ENCODE measurements at regions not wholly inside any gene's neighbourhood (a gene's known extent, or its start where the extent isn't known, plus 50 kb on each side); places are given as distances from the start of the nearest gene placed in this dataset.
"Not testable (repeated sequence)": the region's sequence is repeated elsewhere in the genome, so short reads cannot be mapped to it uniquely, and the experiment has no call there.

DNA sequence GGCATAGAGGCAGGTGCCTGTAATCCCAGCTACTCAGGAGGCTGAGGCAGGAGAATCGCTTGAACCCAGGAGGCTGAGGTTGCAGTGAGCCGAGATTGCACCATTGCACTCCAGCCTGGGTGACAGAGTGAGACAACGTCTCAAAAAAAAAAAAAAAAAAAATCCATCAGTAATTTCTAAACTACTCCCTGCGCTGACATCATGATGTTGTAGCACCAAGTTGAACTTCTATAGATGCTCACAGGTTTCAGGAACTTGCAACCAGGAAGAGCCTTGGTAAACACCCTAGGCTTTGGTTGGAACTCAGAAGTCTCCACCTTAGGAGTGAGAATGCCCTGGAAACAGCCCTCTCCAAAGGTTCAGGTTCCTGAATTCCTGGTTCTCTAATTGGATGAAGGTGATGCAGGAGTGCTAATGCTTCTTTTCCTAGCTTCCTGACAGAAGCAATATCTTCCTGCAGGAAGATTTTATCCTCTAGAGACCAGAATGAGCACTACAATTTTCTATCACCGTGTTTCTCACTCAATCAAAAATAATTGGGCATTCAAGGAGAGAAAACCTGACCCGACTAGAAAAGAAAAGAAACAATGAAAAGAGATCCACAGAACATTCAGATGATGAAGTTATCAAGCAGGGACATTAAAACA is 469.6 kb downstream of the GADD45G start (continued):
- TF ChIP-seq YY1 (IDR thresholded peaks at IDR 0.05; ENCODE audit: extremely low read depth, insufficient replicate concordance, low read depth, low read length) (no peak), FOSL1 (IDR thresholded peaks at IDR 0.05; ENCODE audit: low read depth) (no peak), ZFX (IDR thresholded peaks at IDR 0.05) (no peak), REST (IDR thresholded peaks at IDR 0.05; ENCODE audit: low read depth) (no peak), EZH2 (IDR thresholded peaks at IDR 0.05) (no peak), SP1 (IDR thresholded peaks at IDR 0.05; ENCODE audit: low read depth) (no peak)

GRCh38 chr9:90077598-90077997 is 472.8 kb downstream of the GADD45G start:
- POLR2A ChIA-PET; H3K4me2 ChIP-seq (ENCODE audit: low read length); CTCF ChIA-PET; RAD21 ChIA-PET (ENCODE audit: low non-redundant PET in 1 of 2, low total read pairs in 2 of 2, uncharacterized antibody in 2 of 2, unreplicated experiment in 2 of 2); DNase-seq (ENCODE audit: low read depth, low spot score); H2AFZ ChIP-seq (ENCODE audit: low read depth, low read length, poor library complexity, severe bottlenecking); H3K4me3 ChIP-seq (replicated peaks in 1 of 2; ENCODE audit: low read depth in 1 of 2, low read length in 2 of 2); H3K4me1 ChIP-seq (ENCODE audit: control insufficient read depth in 1 of 2, insufficient read depth in 2 of 2, low read length in 2 of 2); H3K9me2 ChIP-seq (ENCODE audit: insufficient read depth); ATAC-seq; intact Hi-C loops (cut with micrococcal nuclease); BruUV-seq (replicated peaks); H3K79me2 ChIP-seq (ENCODE audit: insufficient read depth, low read length); H4K20me1 ChIP-seq (ENCODE audit: insufficient read depth); H3K9ac ChIP-seq (ENCODE audit: low read length); H3K36me3 ChIP-seq (ENCODE audit: control insufficient read depth in 1 of 2, insufficient read depth in 2 of 2, low read length in 2 of 2); H3K27ac ChIP-seq (ENCODE audit: low read depth, low read length); H3K9me3 ChIP-seq (ENCODE audit: control insufficient read depth in 1 of 2, insufficient read depth in 1 of 2, low read depth in 1 of 2, low read length in 2 of 2): not testable (repeated sequence)
- H3K27me3 ChIP-seq (ENCODE audit: insufficient read depth, low read length): peaks cover 66% of the 10 kb centered on the region
